ENCODE measurements at regions not wholly inside any gene's neighbourhood (a gene's known extent, or its start where the extent isn't known, plus 50 kb on each side); places are given as distances from the start of the nearest gene placed in this dataset.

- no peak for DNase-seq (ENCODE audit: low spot score)
- Histone ChIP-seq H3K27ac (no peak overlapping the region), H3K79me2 (ENCODE audit: low read depth) (no peaks in the 10 kb centered on the region), H3K9me3 (ENCODE audit: low read depth) (no peaks in the 10 kb centered on the region), H3K4me2 (no peak overlapping the region), H4K20me1 (ENCODE audit: low read depth) (no peaks in the 10 kb centered on the region), H3F3A (ENCODE audit: low read depth) (no peaks in the 10 kb centered on the region), H3K4me3 (no peak overlapping the region), H3K27me3 (no peaks in the 10 kb centered on the region), H3K9ac (no peak overlapping the region), H3K36me3 (no peaks in the 10 kb centered on the region), H3K4me1 (no peaks in the 10 kb centered on the region), H2AFZ (replicated peaks) (no peak overlapping the region)
- H3K4me1 Mint-ChIP-seq = peaks cover 6% of the 10 kb centered on the region
- no peaks in the 10 kb centered on the region for H3K36me3 Mint-ChIP-seq
- H3K27ac Mint-ChIP-seq = no peak overlapping the region
- H3K4me3 Mint-ChIP-seq = no peak overlapping the region
- no peak for TF ChIP-seq CTCF (IDR thresholded peaks at IDR 0.05)
- TF ChIP-seq EZH2 (IDR thresholded peaks at IDR 0.05) = no peak
- TF ChIP-seq EZH2phosphoT487 (IDR thresholded peaks at IDR 0.05) = no peak
- H3K9me3 Mint-ChIP-seq = peaks cover 2% of the 10 kb centered on the region
- no peaks in the 10 kb centered on the region for H3K27me3 Mint-ChIP-seq (ENCODE audit: insufficient read depth, low read depth)
These were observed 965.7 kb downstream of the REEP3 start for GRCh38 chr10:64486901-64487300.

- H3K4me1 Mint-ChIP-seq = no peaks in the 10 kb centered on the region
- Histone ChIP-seq H3K36me3 (no peaks in the 10 kb centered on the region), H3K27me3 (no peaks in the 10 kb centered on the region), H3K4me1 (no peaks in the 10 kb centered on the region), H3K9ac (no peak overlapping the region), H3K4me2 (no peak overlapping the region), H3K9me3 (ENCODE audit: low read depth) (no peaks in the 10 kb centered on the region), H4K20me1 (ENCODE audit: low read depth) (no peaks in the 10 kb centered on the region), H3F3A (ENCODE audit: low read depth) (no peaks in the 10 kb centered on the region), H3K4me3 (no peak overlapping the region), H3K27ac (no peak overlapping the region), H2AFZ (replicated peaks) (no peak overlapping the region), H3K79me2 (ENCODE audit: low read depth) (no peaks in the 10 kb centered on the region)
- no peaks in the 10 kb centered on the region for H3K9me3 Mint-ChIP-seq
- no peak overlapping the region for H3K4me3 Mint-ChIP-seq
- TF ChIP-seq EZH2phosphoT487 (IDR thresholded peaks at IDR 0.05) (no peak), CTCF (IDR thresholded peaks at IDR 0.05) (no peak), EZH2 (IDR thresholded peaks at IDR 0.05) (no peak)
- no peak overlapping the region for H3K27ac Mint-ChIP-seq
- DNase-seq (ENCODE audit: low spot score) = no peak
- H3K27me3 Mint-ChIP-seq (ENCODE audit: insufficient read depth, low read depth) = no peaks in the 10 kb centered on the region
- H3K36me3 Mint-ChIP-seq = no peaks in the 10 kb centered on the region
These were observed 973.7 kb downstream of the REEP3 start for GRCh38 chr10:64494901-64495300.

GRCh38 chr10:64497306-64497705 lies 976.1 kb downstream of the REEP3 start:
- Histone ChIP-seq H3K9ac (no peak overlapping the region), H3K4me1 (no peaks in the 10 kb centered on the region), H3K27ac (no peak overlapping the region), H2AFZ (replicated peaks) (no peak overlapping the region), H3K27me3 (no peaks in the 10 kb centered on the region), H3F3A (ENCODE audit: low read depth) (no peaks in the 10 kb centered on the region), H3K79me2 (ENCODE audit: low read depth) (no peaks in the 10 kb centered on the region), H3K4me2 (no peak overlapping the region), H4K20me1 (ENCODE audit: low read depth) (no peaks in the 10 kb centered on the region), H3K4me3 (no peak overlapping the region), H3K36me3 (no peaks in the 10 kb centered on the region), H3K9me3 (ENCODE audit: low read depth) (no peaks in the 10 kb centered on the region)
- H3K27ac Mint-ChIP-seq = no peak overlapping the region
- TF ChIP-seq EZH2phosphoT487 (IDR thresholded peaks at IDR 0.05) (no peak), EZH2 (IDR thresholded peaks at IDR 0.05) (no peak), CTCF (IDR thresholded peaks at IDR 0.05) (no peak)
- no peaks in the 10 kb centered on the region for H3K9me3 Mint-ChIP-seq
- no peak overlapping the region for H3K4me3 Mint-ChIP-seq
- H3K36me3 Mint-ChIP-seq = no peaks in the 10 kb centered on the region
- no peaks in the 10 kb centered on the region for H3K4me1 Mint-ChIP-seq
- DNase-seq (ENCODE audit: low spot score) = no peak
- H3K27me3 Mint-ChIP-seq (ENCODE audit: insufficient read depth, low read depth) = no peaks in the 10 kb centered on the region

GRCh38 chr10:64501807-64502206 lies 980.6 kb downstream of the REEP3 start:
- H3K4me1 ChIP-seq = peaks cover under 1% of the 10 kb centered on the region
- Mint-ChIP-seq H3K9me3 (no peaks in the 10 kb centered on the region), H3K4me3 (no peak overlapping the region), H3K36me3 (no peaks in the 10 kb centered on the region), H3K27me3 (ENCODE audit: insufficient read depth, low read depth) (no peaks in the 10 kb centered on the region), H3K27ac (no peak overlapping the region), H3K4me1 (peaks cover 2% of the 10 kb centered on the region)
- no peaks in the 10 kb centered on the region for H3K79me2 ChIP-seq (ENCODE audit: low read depth)
- no peak overlapping the region for H3K4me3 ChIP-seq
- no peaks in the 10 kb centered on the region for H3F3A ChIP-seq (ENCODE audit: low read depth)
- DNase-seq (ENCODE audit: low spot score) = no peak
- no peak overlapping the region for H3K4me2 ChIP-seq
- TF ChIP-seq EZH2phosphoT487 (IDR thresholded peaks at IDR 0.05) (no peak), EZH2 (IDR thresholded peaks at IDR 0.05) (no peak), CTCF (IDR thresholded peaks at IDR 0.05) (no peak)
- no peak overlapping the region for H3K9ac ChIP-seq
- no peaks in the 10 kb centered on the region for H3K9me3 ChIP-seq (ENCODE audit: low read depth)
- no peak overlapping the region for H3K27ac ChIP-seq
- no peak overlapping the region for H2AFZ ChIP-seq (replicated peaks)
- H4K20me1 ChIP-seq (ENCODE audit: low read depth) = no peaks in the 10 kb centered on the region
- no peaks in the 10 kb centered on the region for H3K36me3 ChIP-seq
- H3K27me3 ChIP-seq = no peaks in the 10 kb centered on the region

Measured in neural progenitor cell (in vitro differentiated cells).